NCI-H1417 (cell line): ENCODE measurements at regions not wholly inside any gene's neighbourhood (a gene's known extent, or its start where the extent isn't known, plus 50 kb on each side); places are given as distances from the start of the nearest gene placed in this dataset.
A peak's percentile ranks its signal among the peaks of the same experiment; 100 is the strongest.

Experiments used
- DNase-seq, 3 experiments: peaks; one replicate each; lab custom pipeline; 2025; lab: John Stamatoyannopoulos, UW

- DNase-seq: peak in 2 of 3 experiments; percentile 11 to 51
Measured at GRCh38 chr3:36192901-36193300, 187.4 kb upstream of the STAC start.

GRCh38 chr3:36193448-36193847, 186.9 kb upstream of the STAC start:
- DNase-seq: peak in 1 of 3 experiments; percentile 38

GRCh38 chr3:36196058-36196457, 184.2 kb upstream of the STAC start:
- DNase-seq: no peak

- no peak for DNase-seq
Measured at GRCh38 chr3:36197151-36197550, 183.2 kb upstream of the STAC start.

GRCh38 chr3:36201546-36201945, 178.8 kb upstream of the STAC start:
- DNase-seq: peak in 1 of 3 experiments; percentile 14

GRCh38 chr3:36206956-36207580, 173.2 kb upstream of the STAC start:
- peak in 1 of 3 experiments; percentile 45 for DNase-seq

GRCh38 chr3:36210840-36211651, 169.3 kb upstream of the STAC start:
- DNase-seq: no peak

GRCh38 chr3:36211652-36211999, 168.7 kb upstream of the STAC start:
- no peak for DNase-seq

- no peak for DNase-seq
Measured at GRCh38 chr3:36212251-36212650, 168.1 kb upstream of the STAC start.

GRCh38 chr3:36214460-36214859, 165.8 kb upstream of the STAC start:
- no peak for DNase-seq

GRCh38 chr3:36215241-36215640, 165.1 kb upstream of the STAC start:
- DNase-seq: no peak

- DNase-seq: no peak
Measured at GRCh38 chr3:36219398-36219797, 160.9 kb upstream of the STAC start.

GRCh38 chr3:36220173-36220572, 160.1 kb upstream of the STAC start:
- no peak for DNase-seq

- no peak for DNase-seq
Measured at GRCh38 chr3:36221975-36222374, 158.3 kb upstream of the STAC start.

- no peak for DNase-seq
Measured at GRCh38 chr3:36227980-36228379, 152.3 kb upstream of the STAC start.

- DNase-seq: no peak
Measured at GRCh38 chr3:36229496-36229895, 150.8 kb upstream of the STAC start.

- DNase-seq: no peak
Measured at GRCh38 chr3:36232797-36233489, 147.4 kb upstream of the STAC start.

GRCh38 chr3:36244728-36245127, 135.6 kb upstream of the STAC start:
- DNase-seq: no peak

- no peak for DNase-seq
Measured at GRCh38 chr3:36248374-36248773, 131.9 kb upstream of the STAC start.

- no peak for DNase-seq
Measured at GRCh38 chr3:36250191-36250590, 130.1 kb upstream of the STAC start.

GRCh38 chr3:36257158-36257852, 123.0 kb upstream of the STAC start:
- no peak for DNase-seq

- DNase-seq: no peak
Measured at GRCh38 chr3:36258421-36258820, 121.9 kb upstream of the STAC start.
